NCI-H1436 treated with DMSO at 0.1 percent for 48 hours (cell line): ENCODE measurements at regions not wholly inside any gene's neighbourhood (a gene's known extent, or its start where the extent isn't known, plus 50 kb on each side); places are given as distances from the start of the nearest gene placed in this dataset.
"Not testable (repeated sequence)": the region's sequence is repeated elsewhere in the genome, so short reads cannot be mapped to it uniquely, and the experiment has no call there.

Source experiments
- DNase-seq: peaks from one replicate; lab custom pipeline; 2025; lab: John Stamatoyannopoulos, UW

DNA sequence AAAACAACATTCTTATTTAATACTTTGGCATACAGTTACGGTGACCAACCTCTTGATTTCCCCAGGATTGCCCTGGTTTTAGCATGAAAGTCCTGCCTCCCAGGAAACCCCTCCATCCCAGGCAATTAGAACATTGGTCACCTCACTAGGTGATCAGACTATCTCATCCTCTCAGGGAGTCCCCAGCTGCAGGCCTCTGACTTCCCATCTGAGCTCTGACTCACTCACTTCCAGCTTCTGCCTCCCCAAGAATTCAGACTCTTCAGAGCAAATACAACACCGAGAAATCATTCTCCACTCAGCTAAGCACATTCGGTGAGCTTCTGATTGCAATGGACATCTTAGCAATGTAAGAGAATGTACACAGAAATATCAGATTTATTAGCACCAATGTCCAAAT lies 92.4 kb upstream of the HES1 start:
- no peak for DNase-seq

GRCh38 chr3:194045289-194045688 lies 90.7 kb upstream of the HES1 start:
- DNase-seq = no peak

DNA sequence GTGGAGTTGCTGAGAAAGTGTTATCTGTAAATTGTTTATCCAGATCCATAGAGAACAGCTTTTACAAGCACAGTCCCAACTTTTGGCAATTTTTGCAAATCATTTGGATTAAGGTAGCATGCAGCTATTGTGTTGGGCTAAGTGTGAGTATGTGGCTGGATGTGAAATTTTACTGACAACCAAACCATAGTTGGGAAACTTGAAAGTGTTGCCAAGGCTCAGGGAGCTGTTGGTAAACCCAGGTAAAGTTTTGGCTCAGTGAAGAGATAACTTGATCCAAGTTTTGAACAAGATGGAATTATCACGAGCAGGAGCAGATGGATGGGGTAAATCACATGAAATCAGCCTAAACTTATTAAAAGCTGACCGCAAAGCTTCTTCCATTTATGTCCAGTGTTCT lies 90.0 kb upstream of the HES1 start:
- DNase-seq = no peak

DNA sequence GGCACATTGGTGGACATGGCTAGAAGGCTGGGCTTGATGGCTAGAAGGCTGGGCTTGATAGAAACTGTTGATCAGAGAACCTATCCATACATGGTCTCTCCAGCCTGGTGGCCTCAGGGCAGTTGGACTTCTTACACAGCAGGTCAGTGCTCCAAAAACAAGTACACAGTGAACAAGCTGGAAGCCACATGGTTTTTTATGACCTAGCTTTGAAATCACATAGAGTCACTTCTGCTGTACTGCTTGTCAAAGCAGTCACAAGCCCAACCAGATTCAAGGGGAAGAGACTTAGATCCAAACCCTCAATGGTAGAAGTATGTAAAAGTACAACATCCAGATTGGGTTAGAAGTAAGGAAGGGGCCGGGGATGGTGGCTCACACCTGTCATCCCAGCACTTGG lies 89.4 kb upstream of the HES1 start:
- DNase-seq = no peak

- DNase-seq = no peak
These were observed 88.8 kb upstream of the HES1 start for GRCh38 chr3:194046995-194047645.

GRCh38 chr3:194049394-194049793 lies 86.6 kb upstream of the HES1 start:
- peak; percentile 72 for DNase-seq

DNA sequence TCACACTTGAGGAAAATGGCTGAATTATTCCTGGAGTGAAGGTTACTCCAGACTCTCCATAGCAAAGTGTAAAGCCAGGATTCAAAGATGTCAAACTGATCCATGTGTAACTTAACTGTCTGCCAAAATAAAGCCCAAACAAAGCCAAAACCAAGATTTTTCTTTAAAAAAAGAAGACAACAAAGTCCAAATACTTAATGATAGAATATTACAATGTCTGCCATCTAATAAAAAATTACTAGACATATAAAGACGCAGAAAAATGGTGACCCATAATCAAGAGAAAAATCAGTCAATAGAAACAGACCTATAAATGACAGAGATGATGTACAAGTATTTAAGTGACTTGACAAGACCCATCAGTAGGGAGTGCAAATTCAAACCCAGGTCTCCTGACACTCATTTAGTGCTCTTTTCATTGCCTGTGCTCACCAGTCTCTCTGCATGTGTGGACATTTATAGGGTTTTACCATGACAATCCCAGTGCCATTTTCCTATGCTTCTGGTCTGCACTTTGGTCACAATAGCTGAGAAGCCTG lies 85.1 kb upstream of the HES1 start:
- no peak for DNase-seq

DNA sequence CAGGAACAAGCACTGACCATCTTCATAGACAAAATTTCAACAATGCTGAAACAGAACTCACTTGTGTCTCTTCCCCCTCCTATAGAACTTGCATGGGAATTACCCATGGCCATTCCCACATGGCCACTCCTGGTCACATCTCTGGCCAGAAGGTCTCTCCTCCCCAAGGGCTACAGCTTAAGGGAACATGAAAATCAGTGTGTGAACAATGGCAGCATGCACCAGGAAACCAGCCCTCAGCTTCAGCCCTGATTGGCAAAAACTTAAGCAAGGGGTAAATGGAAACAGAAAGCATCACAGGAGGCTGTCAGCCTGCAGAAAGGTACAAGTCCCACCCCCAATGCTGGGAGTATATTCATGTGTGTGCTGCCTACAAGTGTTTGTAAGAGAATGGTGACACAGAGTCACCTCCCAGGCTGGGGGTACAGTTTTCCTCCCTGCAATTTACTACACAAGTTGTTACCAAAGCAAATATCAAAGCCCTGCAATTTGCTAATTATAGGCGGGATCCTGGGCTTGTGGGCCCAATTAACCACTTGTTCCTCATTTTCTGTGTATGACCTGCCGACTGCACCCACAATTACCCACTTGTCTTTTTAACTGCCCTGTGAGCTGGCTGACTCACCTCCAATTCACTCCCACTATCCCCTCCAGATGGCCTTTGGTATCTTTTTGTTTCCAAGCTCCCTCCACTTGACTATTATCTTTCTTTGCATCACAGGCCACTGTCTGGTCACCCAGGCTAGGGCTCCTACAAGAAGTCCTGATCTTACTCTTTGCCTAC lies 84.4 kb upstream of the HES1 start:
- peak; percentile 59 for DNase-seq

- no peak for DNase-seq
These were observed 82.8 kb upstream of the HES1 start for GRCh38 chr3:194053136-194053535.

- DNase-seq = no peak
These were observed 81.9 kb upstream of the HES1 start for GRCh38 chr3:194054016-194054415.

DNA sequence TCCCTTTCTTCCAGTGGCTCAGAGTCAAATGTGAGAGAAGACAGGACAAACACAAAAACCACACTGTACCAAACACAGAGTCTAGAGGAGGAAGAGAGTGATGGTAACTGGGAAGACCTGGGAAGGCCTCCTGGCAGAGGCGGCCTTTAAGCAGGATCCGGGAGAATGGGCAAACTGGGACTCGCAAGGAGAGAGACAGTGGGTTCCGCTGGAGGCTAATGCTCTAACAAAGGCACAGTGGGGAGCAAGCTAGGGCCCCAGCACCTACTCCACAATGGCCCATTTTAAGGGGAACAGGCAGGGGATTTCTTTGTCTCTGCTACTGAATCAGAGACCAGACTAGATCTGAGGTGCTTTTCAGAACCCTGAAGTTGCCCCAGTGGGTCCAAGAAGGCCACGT lies 81.4 kb upstream of the HES1 start:
- no peak for DNase-seq

DNA sequence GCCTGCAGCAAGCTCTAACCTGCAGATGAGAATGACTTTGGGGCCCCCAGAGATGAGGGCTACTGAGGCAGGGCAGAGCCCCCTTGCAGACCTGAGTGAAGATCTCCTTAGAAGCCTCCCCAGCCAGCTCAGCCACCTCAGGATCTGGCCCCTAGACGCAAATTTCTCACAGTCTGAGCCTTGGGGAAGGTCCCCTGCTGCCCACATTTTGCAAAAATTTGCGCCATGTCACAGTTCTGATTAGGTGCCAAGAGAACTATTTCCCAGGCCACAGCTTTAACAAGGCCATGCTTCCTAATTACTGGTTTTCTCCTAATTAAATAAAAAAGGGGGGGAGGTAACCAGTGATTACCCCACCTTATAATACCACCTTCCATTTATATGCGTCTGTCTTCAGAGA lies 81.0 kb upstream of the HES1 start:
- no peak for DNase-seq

DNA sequence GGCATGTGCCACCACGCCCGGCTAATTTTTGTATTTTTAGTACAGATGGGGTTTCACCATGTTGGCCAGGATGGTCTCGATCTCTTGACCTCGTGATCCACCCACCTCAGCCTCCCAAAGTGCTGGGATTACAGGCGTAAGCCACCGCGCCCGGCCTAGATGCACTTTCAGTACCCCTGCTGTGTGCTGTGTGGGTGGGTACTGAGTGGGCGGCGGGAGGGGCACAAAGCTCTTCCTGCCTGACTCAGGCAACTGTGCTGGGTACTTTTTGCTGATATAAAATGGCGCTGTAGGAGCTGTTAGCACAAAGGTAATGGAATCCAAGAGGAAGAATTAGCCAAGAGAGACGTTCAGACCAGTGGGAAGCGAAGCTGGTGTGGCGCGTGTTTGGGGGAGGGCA lies 79.6 kb upstream of the HES1 start:
- not testable (repeated sequence) for DNase-seq

DNA sequence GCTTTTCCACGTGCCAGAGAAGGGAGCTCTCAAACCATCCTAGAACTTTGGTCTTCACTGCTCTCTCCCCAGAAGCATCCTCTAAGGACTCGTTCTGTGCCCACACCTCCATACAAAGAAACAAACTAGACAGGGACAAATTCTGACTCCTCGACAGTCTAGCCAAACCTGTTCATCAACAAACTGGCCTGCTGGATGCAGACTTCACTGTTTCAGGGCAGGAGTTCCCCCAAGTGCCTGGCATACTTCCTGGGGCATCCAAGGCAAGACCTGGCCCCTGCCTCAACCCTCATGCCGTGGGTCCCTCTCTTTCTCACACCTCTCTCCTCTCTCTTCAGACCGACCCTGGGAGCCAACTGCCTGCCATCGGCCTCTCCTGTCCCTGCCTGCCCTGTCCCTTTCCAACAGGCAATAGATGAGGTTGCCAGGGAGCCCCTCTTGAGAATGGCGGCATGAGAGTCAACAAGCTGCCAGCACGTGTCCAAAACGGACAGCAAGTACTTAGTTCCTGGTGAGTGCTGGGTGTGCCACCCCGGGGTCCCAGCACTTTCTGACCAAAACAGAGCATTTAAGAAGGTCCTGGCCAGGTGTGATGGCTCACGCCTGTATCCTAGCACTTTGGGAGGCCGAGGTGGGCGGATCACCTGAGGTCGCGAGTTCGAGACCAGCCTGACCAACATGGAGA lies 79.1 kb upstream of the HES1 start:
- DNase-seq = no peak

- DNase-seq = no peak
These were observed 78.3 kb upstream of the HES1 start for GRCh38 chr3:194057570-194058188.

- DNase-seq = peak; percentile 43
These were observed 77.8 kb upstream of the HES1 start for GRCh38 chr3:194058189-194058571.

GRCh38 chr3:194058753-194059152 lies 77.2 kb upstream of the HES1 start:
- no peak for DNase-seq

DNA sequence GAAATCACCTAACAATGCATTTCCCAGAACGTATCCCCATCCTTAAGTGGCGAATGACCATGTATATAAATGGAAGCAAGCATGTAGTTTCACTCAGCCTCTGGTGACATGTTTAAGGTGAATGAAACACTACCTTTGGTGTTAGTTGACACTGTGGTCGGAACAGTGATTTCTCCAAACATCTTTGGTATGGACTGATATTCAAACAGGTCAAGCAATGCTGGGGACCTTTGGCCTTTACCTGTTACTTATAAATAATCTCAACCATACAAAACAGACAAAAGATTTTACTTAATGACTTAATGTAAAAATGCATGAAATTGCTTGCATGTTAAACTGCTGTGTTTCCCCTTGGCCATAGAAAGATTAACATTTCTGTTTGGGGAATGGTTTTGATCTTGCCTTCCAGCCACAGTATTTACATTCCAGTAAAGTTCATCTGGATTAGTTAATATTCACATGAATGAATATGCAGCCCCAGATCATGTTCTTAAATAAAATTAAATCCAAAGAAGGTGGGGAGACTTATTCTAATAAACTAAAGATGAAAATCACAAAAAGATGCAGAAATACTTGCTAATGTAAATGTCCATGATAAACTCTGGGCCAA lies 74.4 kb upstream of the HES1 start:
- no peak for DNase-seq

DNA sequence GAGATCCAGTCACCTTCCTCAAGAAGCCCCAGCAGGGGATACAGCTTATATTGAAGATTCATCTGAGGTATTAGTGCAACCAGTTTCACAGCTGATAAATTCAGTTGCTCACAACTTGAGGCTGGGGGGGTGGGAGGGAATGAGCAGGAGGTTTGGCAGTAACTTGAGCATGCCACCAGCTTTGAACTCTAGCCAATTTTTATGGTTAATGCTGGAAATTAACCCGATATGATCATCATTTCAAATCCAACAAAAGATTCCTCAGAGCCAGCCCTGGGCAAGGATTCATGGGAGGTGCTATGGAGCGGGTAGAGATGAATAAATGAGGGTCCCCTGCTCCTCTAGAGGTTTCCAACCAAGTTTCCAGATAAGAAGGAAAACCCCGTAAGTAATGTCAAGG lies 73.1 kb upstream of the HES1 start:
- no peak for DNase-seq

DNA sequence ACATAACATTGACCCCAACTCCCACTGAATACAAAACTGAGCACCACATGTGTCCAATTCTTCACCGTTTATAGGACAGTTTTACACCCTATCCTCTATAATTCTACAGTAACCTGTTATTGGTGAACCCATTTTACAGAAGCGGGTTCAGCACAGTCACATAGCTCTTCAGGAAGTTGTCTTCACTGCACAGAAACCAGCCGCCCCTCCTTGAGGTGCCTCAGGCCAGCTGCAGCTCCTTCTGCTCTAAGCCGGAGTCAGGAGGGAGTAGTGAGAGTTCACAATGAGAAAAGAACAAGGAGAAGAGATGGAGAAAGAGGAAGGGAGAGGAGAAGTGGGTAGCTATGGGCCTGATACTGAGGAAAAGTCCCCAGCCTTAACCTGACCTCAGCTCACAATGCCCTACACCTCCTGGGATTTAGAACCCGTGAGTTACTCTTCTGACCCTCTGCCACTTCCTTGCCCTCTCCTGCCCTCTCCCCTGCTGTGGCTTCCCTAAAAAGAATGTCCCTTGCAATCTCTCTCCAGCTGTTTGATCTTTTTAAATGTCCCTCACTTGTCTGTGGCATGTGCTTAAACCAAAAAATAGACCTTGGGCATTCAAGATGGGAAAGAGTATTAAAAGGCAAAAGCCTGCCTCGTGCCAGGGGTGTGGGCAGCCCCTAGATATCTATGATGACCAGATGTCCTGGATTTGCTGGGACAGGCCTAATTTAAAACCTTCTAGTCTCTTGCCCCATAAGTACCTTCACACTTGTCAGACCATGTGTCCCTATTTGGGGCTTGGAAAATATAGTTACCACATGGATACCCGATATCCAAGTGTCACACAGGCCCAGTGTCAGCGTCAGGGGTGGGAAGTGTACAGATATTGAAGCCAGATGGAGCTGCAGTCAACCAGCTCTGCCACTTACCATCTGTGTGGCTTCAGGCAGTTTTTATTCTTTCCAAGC lies 71.3 kb upstream of the HES1 start:
- DNase-seq = no peak

DNA sequence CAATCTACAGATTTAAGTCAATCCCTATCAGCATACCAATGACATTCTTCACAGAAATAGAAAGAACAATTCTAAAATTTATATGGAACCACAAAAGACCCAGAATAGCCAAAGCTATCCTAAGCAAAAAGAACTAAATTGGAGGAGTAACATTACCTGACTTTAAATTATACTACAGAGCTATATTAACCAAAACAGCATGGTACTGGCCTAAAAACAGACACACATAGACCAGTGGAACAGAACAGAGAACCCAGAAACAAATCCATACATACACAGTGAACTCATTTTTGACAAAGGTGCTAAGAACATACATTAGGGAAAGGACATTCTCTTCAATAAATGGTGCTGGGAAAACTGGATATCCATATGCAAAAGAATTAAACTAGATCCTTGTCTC lies 68.6 kb upstream of the HES1 start:
- DNase-seq = not testable (repeated sequence)
